LHCN-M2 (cell line): ENCODE measurements at regions not wholly inside any gene's neighbourhood (a gene's known extent, or its start where the extent isn't known, plus 50 kb on each side); places are given as distances from the start of the nearest gene placed in this dataset.

Experiments used
- DNase-seq: peaks from one replicate; pipeline ENCODE4 v3.0.0-alpha.2; 2012; ENCODE audit warnings: low read depth

GRCh38 chr5:27706832-27707231 lies 668.4 kb upstream of the CDH9 start:
- DNase-seq: peak; percentile 61

GRCh38 chr5:27705661-27706060 lies 667.3 kb upstream of the CDH9 start:
- no peak for DNase-seq

GRCh38 chr5:27701931-27702903 lies 663.8 kb upstream of the CDH9 start:
- peak; percentile 61 for DNase-seq

- DNase-seq: no peak
Observed at GRCh38 chr5:27700526-27700925, 662.1 kb upstream of the CDH9 start.

- DNase-seq: peak; percentile 31
Observed at GRCh38 chr5:27682600-27682999, 644.2 kb upstream of the CDH9 start.

GRCh38 chr5:27652505-27652904 lies 614.1 kb upstream of the CDH9 start:
- no peak for DNase-seq

- no peak for DNase-seq
Observed at GRCh38 chr5:27639005-27639612, 600.7 kb upstream of the CDH9 start.

GRCh38 chr5:27619982-27620381 lies 581.6 kb upstream of the CDH9 start:
- peak; percentile 76 for DNase-seq

GRCh38 chr5:27612161-27612560 lies 573.8 kb upstream of the CDH9 start:
- peak; percentile 9 for DNase-seq

- DNase-seq: no peak
Observed at GRCh38 chr5:27608992-27609391, 570.6 kb upstream of the CDH9 start.

- peak; percentile 68 for DNase-seq
Observed at GRCh38 chr5:27598576-27598975, 560.2 kb upstream of the CDH9 start.

GRCh38 chr5:27594141-27594540 lies 555.8 kb upstream of the CDH9 start:
- DNase-seq: no peak

- DNase-seq: peak; percentile 67
Observed at GRCh38 chr5:27592231-27592630, 553.8 kb upstream of the CDH9 start.

- DNase-seq: no peak
Observed at GRCh38 chr5:27590503-27590902, 552.1 kb upstream of the CDH9 start.

- no peak for DNase-seq
Observed at GRCh38 chr5:27578279-27578678, 539.9 kb upstream of the CDH9 start.

- no peak for DNase-seq
Observed at GRCh38 chr5:27571681-27572080, 533.3 kb upstream of the CDH9 start.

GRCh38 chr5:27568811-27569210 lies 530.4 kb upstream of the CDH9 start:
- peak; percentile 29 for DNase-seq

- no peak for DNase-seq
Observed at GRCh38 chr5:27561408-27561807, 523.0 kb upstream of the CDH9 start.

GRCh38 chr5:27548484-27548883 lies 510.1 kb upstream of the CDH9 start:
- DNase-seq: no peak

- no peak for DNase-seq
Observed at GRCh38 chr5:27535031-27535557, 496.7 kb upstream of the CDH9 start.

- no peak for DNase-seq
Observed at GRCh38 chr5:27532305-27532704, 493.9 kb upstream of the CDH9 start.

GRCh38 chr5:27524515-27524914 lies 486.1 kb upstream of the CDH9 start:
- no peak for DNase-seq

- DNase-seq: no peak
Observed at GRCh38 chr5:27523629-27524028, 485.2 kb upstream of the CDH9 start.
